Chondrocyte (in vitro differentiated cells): ENCODE measurements at regions not wholly inside any gene's neighbourhood (a gene's known extent, or its start where the extent isn't known, plus 50 kb on each side); places are given as distances from the start of the nearest gene placed in this dataset.

ENCODE experiments used
- DNase-seq: peaks from one replicate; pipeline ENCODE4 v3.0.0; 2021; ENCODE audit warnings: mixed read lengths, low spot score
- H3K27ac Mint-ChIP-seq: one replicate; pipeline ENCODE4 v1.8.0; 2021; ENCODE audit warnings: mild to moderate bottlenecking, moderate library complexity, mixed read lengths; ENCODE audit not compliant: unreplicated experiment
- H3K27me3 Mint-ChIP-seq: 2 replicates; pipeline ENCODE4 v1.8.0; 2021; ENCODE audit warnings: low read depth, mixed read lengths
- H3K36me3 Mint-ChIP-seq: 2 replicates; pipeline ENCODE4 v1.8.0; 2021; ENCODE audit warnings: low read depth, mixed read lengths
- H3K4me1 Mint-ChIP-seq: 2 replicates; pipeline ENCODE4 v1.8.0; 2021; ENCODE audit warnings: low read depth, mild to moderate bottlenecking, mixed read lengths
- H3K4me3 Mint-ChIP-seq: one replicate; pipeline ENCODE4 v1.8.0; 2021; ENCODE audit warnings: mild to moderate bottlenecking, moderate library complexity, mixed read lengths; ENCODE audit not compliant: unreplicated experiment
- H3K9me3 Mint-ChIP-seq: 2 replicates; pipeline ENCODE4 v1.8.0; 2021; ENCODE audit warnings: low read depth, mixed read lengths
- TF ChIP-seq, protein P1 (sequence below): fragments of 200-600 bp; sonication (generic); IDR thresholded peaks from 2 replicates; pipeline ENCODE4 v1.5.0; 2021; ENCODE audit warnings: antibody characterized with exemption, mild to moderate bottlenecking, moderate library complexity

DNA sequence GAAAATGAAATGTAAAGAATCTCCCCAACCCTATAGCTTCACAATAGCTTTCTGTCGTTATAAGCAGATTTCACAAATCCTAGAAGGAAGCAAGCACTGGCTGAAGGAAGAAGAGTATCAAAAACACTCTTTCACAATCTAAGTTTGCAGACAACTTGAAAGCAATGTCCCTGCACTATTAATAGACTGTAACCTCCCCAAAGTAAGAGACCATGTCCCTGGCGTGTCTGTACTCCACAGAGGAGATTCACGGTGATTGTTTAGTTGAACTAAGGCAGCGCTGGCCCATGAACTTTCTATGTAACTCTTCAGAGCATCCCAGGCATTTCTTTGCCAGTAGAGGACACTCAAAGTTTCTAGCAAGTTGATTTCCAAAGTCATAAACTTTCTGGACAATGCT lies 128.0 kb upstream of the HNRNPA3 start:
- Mint-ChIP-seq H3K4me1 (no peaks in the 10 kb centered on the region), H3K27me3 (peaks cover 8% of the 10 kb centered on the region), H3K9me3 (no peaks in the 10 kb centered on the region), H3K36me3 (no peaks in the 10 kb centered on the region), H3K4me3 (no peak overlapping the region), H3K27ac (no peak overlapping the region)
- TF ChIP-seq, protein P1, sequence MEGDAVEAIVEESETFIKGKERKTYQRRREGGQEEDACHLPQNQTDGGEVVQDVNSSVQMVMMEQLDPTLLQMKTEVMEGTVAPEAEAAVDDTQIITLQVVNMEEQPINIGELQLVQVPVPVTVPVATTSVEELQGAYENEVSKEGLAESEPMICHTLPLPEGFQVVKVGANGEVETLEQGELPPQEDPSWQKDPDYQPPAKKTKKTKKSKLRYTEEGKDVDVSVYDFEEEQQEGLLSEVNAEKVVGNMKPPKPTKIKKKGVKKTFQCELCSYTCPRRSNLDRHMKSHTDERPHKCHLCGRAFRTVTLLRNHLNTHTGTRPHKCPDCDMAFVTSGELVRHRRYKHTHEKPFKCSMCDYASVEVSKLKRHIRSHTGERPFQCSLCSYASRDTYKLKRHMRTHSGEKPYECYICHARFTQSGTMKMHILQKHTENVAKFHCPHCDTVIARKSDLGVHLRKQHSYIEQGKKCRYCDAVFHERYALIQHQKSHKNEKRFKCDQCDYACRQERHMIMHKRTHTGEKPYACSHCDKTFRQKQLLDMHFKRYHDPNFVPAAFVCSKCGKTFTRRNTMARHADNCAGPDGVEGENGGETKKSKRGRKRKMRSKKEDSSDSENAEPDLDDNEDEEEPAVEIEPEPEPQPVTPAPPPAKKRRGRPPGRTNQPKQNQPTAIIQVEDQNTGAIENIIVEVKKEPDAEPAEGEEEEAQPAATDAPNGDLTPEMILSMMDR, result no peak
- no peak for DNase-seq

DNA sequence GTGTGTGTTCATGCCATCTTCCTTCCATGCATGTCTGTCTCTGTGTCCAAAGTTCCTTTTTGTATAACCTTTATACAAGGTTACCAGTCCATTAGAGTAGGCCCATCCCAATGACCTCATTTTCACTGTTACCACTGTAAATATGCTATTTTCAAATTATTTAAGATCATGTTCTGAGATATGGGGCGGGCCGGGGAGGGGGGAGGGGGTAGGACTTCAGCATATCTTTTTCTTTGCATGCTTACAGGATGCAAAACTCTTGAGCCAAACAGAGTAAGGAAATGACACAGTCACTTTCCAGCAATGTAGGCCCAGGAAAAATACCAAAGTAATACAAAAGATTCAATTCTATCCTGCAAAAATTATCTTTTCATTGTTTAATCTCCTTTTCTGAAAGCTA lies 124.1 kb upstream of the HNRNPA3 start:
- no peak overlapping the region for H3K4me3 Mint-ChIP-seq
- no peak for DNase-seq
- H3K36me3 Mint-ChIP-seq, result no peaks in the 10 kb centered on the region

GRCh38 chr2:177090967-177091366 lies 121.6 kb upstream of the HNRNPA3 start:
- TF ChIP-seq, protein P1, result no peak
- Mint-ChIP-seq H3K9me3 (no peaks in the 10 kb centered on the region), H3K4me1 (no peaks in the 10 kb centered on the region), H3K4me3 (no peak overlapping the region), H3K27ac (no peak overlapping the region), H3K36me3 (no peaks in the 10 kb centered on the region), H3K27me3 (peaks cover 16% of the 10 kb centered on the region)
- no peak for DNase-seq

More for the DNA sequence above, 124.1 kb upstream of the HNRNPA3 start:
- Mint-ChIP-seq H3K27me3 (peaks cover 8% of the 10 kb centered on the region), H3K27ac (no peak overlapping the region), H3K9me3 (no peaks in the 10 kb centered on the region), H3K4me1 (no peaks in the 10 kb centered on the region)
- TF ChIP-seq, protein P1, result no peak

GRCh38 chr2:177093371-177093770 lies 119.2 kb upstream of the HNRNPA3 start:
- DNase-seq, result no peak
- Mint-ChIP-seq H3K36me3 (no peaks in the 10 kb centered on the region), H3K4me3 (no peak overlapping the region), H3K9me3 (no peaks in the 10 kb centered on the region), H3K27ac (no peak overlapping the region), H3K27me3 (peaks cover 15% of the 10 kb centered on the region), H3K4me1 (no peaks in the 10 kb centered on the region)
- TF ChIP-seq, protein P1, result no peak

DNA sequence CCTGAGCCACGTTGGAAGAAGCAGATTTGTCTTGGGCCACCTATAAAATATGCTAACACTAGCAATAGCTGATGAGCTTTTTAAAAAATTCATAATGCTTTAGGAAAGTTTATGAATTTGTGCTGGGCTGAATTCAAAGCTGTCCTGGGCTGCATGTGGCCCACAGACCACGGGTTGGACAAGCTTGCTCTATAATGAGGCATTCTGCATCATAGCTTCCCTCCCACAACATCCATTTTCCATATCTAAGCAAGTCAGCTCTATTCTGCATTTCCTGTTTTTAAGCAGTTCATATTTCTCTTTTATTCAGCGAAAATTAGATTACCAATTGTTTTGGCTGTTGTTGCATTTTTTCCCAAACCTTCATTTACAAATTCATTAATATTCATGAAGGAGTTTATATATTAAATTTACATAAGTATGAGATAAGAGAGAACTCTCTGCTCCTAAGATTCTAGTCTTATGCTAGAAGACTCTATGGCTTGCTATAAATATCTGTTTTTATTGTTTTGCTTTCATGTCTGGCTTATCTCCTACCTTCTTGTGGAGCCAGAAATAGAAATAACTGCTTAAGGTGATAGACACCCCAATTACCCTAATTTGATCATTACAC lies 114.5 kb upstream of the HNRNPA3 start:
- DNase-seq, result no peak
- H3K27ac Mint-ChIP-seq, result no peak overlapping the region
- H3K36me3 Mint-ChIP-seq, result no peaks in the 10 kb centered on the region
- no peaks in the 10 kb centered on the region for H3K4me1 Mint-ChIP-seq
- H3K4me3 Mint-ChIP-seq, result no peak overlapping the region
- peaks cover 9% of the 10 kb centered on the region for H3K27me3 Mint-ChIP-seq
- H3K9me3 Mint-ChIP-seq, result peaks cover 13% of the 10 kb centered on the region
- TF ChIP-seq, protein P1, result no peak
